MM.1S (cell line): ENCODE measurements at regions not wholly inside any gene's neighbourhood (a gene's known extent, or its start where the extent isn't known, plus 50 kb on each side); places are given as distances from the start of the nearest gene placed in this dataset.

Source experiments
- CTCF ChIP-seq: fragments of 300-600 bp; sonication (generic); IDR thresholded peaks from 2 replicates; pipeline ENCODE4 v1.5.1; 2016; ENCODE audit warnings: antibody characterized with exemption, low read length, mixed read lengths
- EZH2phosphoT487 ChIP-seq: fragments of 300-600 bp; sonication (generic); IDR thresholded peaks from 2 replicates; pipeline ENCODE4 v1.6.1; 2018; ENCODE audit warnings: antibody characterized with exemption, low read length

GRCh38 chr7:66524738-66525137 is 103.9 kb upstream of the KCTD7 start:
- no peak for TF ChIP-seq CTCF
- no peak for TF ChIP-seq EZH2phosphoT487
